Panc1 (cell line): ENCODE measurements at regions not wholly inside any gene's neighbourhood (a gene's known extent, or its start where the extent isn't known, plus 50 kb on each side); places are given as distances from the start of the nearest gene placed in this dataset.

Source experiments
- ATAC-seq: fragments of 200-7000 bp; cut with Tn5 transposase; 2 replicates; pipeline ENCODE4 v1.9.1; 2020; ENCODE audit warnings: mild to moderate bottlenecking, moderate library complexity
- BruUV-seq: library from RNA; stranded (reverse); fragments of 400-500 nt; replicated peaks from 2 replicates; lab custom pipeline; 2021; lab: Mats Ljungman, UMichigan
- CTCF ChIA-PET: fragments of 300-600 bp; sonication (Branson Sonifier 250); formaldehyde crosslinking; loops from one replicate; lab custom pipeline; 2022; ENCODE audit warnings: antibody characterized with exemption; lab: Charles Lee
- POLR2A ChIA-PET: fragments of 300-600 bp; sonication (Branson Sonifier 250); formaldehyde crosslinking; loops from one replicate; lab custom pipeline; 2022; ENCODE audit warnings: antibody characterized with exemption; lab: Charles Lee
- DNase-seq: peaks from one replicate; pipeline ENCODE4 v3.0.0-alpha.2; 2010; ENCODE audit warnings: low read depth, low spot score
- H3K27ac ChIP-seq: 2 replicates; pipeline ENCODE4 v1.5.1; 2011; ENCODE audit warnings: mild to moderate bottlenecking, low read length, inconsistent platforms
- H3K27me3 ChIP-seq: fragments of 200-500 bp; sonication (Bioruptor generic); 2 replicates; pipeline ENCODE4 v1.6.0; 2014; ENCODE audit warnings: low read length, inconsistent platforms; ENCODE audit not compliant: control insufficient read depth, insufficient read depth
- H3K36me3 ChIP-seq: fragments of 200-500 bp; sonication (Bioruptor generic); 2 replicates; pipeline ENCODE4 v1.5.1; 2014; ENCODE audit warnings: inconsistent platforms, mild to moderate bottlenecking, low read length, moderate library complexity; ENCODE audit not compliant: control insufficient read depth, insufficient read depth
- H3K4me1 ChIP-seq: 2 replicates; pipeline ENCODE4 v1.5.1; 2011; ENCODE audit warnings: inconsistent platforms, mild to moderate bottlenecking, low read length, moderate library complexity; ENCODE audit not compliant: control insufficient read depth, insufficient read depth
- H3K4me3 ChIP-seq, 2 experiments: 2 replicates each; pipeline ENCODE4 v1.5.1; 2011 to 2012; ENCODE audit warnings: low read depth in 2 of 2, low read length in 2 of 2, mild to moderate bottlenecking in 2 of 2, inconsistent platforms in 1 of 2, moderate library complexity in 1 of 2
- H3K9me3 ChIP-seq: fragments of 200-500 bp; sonication (Bioruptor generic); 2 replicates; pipeline ENCODE4 v1.5.1; 2014; ENCODE audit warnings: low read depth, mild to moderate bottlenecking, inconsistent platforms, low read length, moderate library complexity; ENCODE audit not compliant: control insufficient read depth, insufficient read depth
- POLR2AphosphoS5 ChIP-seq: IDR thresholded peaks from 2 replicates; pipeline ENCODE4 v1.6.1; 2012; ENCODE audit warnings: mild to moderate bottlenecking, low read depth, low read length, moderate library complexity
- SIN3A ChIP-seq: IDR thresholded peaks from 2 replicates; pipeline ENCODE4 v1.6.1; 2012; ENCODE audit warnings: low read depth, mild to moderate bottlenecking, low read length, moderate library complexity, borderline replicate concordance; ENCODE audit not compliant: insufficient read depth
- TCF7L2 ChIP-seq: IDR thresholded peaks from 2 replicates; pipeline ENCODE4 v1.6.1; 2011; ENCODE audit warnings: mild to moderate bottlenecking, low read depth, low read length, inconsistent platforms
- in situ Hi-C: cut with HindIII; loops from 2 replicates; pipeline ENCODE4 v1.10.0; 2016; ENCODE audit warnings: low sequenced_read_pairs, low pct_unique_long_range_greater_than_20kb
- intact Hi-C: fragments of 100-400 bp; cut with micrococcal nuclease; formaldehyde crosslinking; loops from one replicate; pipeline ENCODE4 v1.10.0; 2022; ENCODE audit not compliant: unreplicated experiment
- TF ChIP-seq, protein P1 (sequence below): fragments of 450-650 bp; IDR thresholded peaks from 2 replicates; pipeline ENCODE4 v1.5.1; 2017; ENCODE audit warnings: mild to moderate bottlenecking
- TF ChIP-seq, protein P2 (sequence below), 2 experiments: IDR thresholded peaks; 2 replicates each; pipeline ENCODE4 v1.6.1; 2011 to 2012; ENCODE audit warnings: low read depth in 2 of 2, control low read depth in 1 of 2, low read length in 1 of 2, mild to moderate bottlenecking in 1 of 2, moderate library complexity in 1 of 2; ENCODE audit not compliant: insufficient read depth in 1 of 2

DNA sequence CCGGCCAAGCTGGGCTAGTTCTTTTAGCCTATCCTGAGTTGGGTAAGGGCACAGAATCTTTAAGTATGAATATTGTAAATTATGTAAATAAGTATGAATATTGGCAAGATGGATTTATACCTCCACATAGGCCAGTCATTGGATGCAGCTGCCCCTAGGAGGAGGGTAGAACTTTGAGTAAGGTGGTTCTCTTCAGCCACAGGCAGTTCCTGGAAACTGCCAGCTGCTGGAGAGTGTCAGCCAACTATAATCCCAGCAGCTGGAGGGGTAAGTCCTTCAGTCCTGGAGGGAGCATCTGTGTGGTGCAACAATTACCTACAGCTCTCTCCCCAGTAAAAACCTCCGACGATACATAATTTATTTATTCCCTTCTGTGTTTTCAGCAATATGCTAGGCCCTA, 65.8 kb upstream of the TMPO start:
- in situ Hi-C loops (no loop called here), intact Hi-C loops (no loop called here)
- ChIA-PET POLR2A (no interaction called here), CTCF (no interaction called here)
- Histone ChIP-seq H3K4me3 (no peak overlapping the region), H3K9me3 (no peaks in the 10 kb centered on the region), H3K4me1 (no peaks in the 10 kb centered on the region), H3K36me3 (no peaks in the 10 kb centered on the region), H3K27me3 (peaks cover 10% of the 10 kb centered on the region; the same call in 1 of the 2 replicates), H3K27ac (no peak overlapping the region)
- DNase-seq (no peak), ATAC-seq (no peak)
- no TSS peak for BruUV-seq
- TF ChIP-seq POLR2AphosphoS5 (no peak), SIN3A (no peak), TCF7L2 (no peak)
- TF ChIP-seq, protein P1, sequence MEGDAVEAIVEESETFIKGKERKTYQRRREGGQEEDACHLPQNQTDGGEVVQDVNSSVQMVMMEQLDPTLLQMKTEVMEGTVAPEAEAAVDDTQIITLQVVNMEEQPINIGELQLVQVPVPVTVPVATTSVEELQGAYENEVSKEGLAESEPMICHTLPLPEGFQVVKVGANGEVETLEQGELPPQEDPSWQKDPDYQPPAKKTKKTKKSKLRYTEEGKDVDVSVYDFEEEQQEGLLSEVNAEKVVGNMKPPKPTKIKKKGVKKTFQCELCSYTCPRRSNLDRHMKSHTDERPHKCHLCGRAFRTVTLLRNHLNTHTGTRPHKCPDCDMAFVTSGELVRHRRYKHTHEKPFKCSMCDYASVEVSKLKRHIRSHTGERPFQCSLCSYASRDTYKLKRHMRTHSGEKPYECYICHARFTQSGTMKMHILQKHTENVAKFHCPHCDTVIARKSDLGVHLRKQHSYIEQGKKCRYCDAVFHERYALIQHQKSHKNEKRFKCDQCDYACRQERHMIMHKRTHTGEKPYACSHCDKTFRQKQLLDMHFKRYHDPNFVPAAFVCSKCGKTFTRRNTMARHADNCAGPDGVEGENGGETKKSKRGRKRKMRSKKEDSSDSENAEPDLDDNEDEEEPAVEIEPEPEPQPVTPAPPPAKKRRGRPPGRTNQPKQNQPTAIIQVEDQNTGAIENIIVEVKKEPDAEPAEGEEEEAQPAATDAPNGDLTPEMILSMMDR = no peak
- TF ChIP-seq, protein P2, sequence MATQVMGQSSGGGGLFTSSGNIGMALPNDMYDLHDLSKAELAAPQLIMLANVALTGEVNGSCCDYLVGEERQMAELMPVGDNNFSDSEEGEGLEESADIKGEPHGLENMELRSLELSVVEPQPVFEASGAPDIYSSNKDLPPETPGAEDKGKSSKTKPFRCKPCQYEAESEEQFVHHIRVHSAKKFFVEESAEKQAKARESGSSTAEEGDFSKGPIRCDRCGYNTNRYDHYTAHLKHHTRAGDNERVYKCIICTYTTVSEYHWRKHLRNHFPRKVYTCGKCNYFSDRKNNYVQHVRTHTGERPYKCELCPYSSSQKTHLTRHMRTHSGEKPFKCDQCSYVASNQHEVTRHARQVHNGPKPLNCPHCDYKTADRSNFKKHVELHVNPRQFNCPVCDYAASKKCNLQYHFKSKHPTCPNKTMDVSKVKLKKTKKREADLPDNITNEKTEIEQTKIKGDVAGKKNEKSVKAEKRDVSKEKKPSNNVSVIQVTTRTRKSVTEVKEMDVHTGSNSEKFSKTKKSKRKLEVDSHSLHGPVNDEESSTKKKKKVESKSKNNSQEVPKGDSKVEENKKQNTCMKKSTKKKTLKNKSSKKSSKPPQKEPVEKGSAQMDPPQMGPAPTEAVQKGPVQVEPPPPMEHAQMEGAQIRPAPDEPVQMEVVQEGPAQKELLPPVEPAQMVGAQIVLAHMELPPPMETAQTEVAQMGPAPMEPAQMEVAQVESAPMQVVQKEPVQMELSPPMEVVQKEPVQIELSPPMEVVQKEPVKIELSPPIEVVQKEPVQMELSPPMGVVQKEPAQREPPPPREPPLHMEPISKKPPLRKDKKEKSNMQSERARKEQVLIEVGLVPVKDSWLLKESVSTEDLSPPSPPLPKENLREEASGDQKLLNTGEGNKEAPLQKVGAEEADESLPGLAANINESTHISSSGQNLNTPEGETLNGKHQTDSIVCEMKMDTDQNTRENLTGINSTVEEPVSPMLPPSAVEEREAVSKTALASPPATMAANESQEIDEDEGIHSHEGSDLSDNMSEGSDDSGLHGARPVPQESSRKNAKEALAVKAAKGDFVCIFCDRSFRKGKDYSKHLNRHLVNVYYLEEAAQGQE (IDR thresholded peaks at IDR 0.05; ENCODE audit: insufficient read depth in 1 of 2, low read depth in 2 of 2, low read length in 1 of 2) = no peak

DNA sequence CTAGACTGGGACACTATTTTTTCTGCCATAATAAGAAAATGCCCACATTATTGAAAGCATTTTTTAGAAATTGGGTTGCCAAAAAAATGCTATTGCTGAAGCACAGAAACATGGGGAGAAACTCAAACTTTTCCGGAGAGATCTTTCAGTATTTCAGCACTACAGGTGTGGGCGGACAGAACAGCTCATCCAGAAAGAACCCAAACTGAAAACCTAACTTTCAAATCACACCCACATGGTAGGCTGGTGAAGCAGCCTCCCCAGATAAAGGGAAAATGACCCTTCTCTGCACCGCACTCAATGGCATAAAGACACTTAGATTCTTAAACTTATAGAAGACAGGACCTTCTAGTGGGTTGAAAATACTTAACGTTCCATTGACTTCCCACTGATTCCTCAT, 62.3 kb upstream of the TMPO start:
- H3K27me3 ChIP-seq = no peaks in the 10 kb centered on the region
- intact Hi-C loops = no loop called here
- BruUV-seq = no TSS peak
- ChIA-PET POLR2A (no interaction called here), CTCF (no interaction called here)
- in situ Hi-C loops = no loop called here
- no peak for TF ChIP-seq SIN3A
- TF ChIP-seq, protein P1 = no peak
- no peak for TF ChIP-seq POLR2AphosphoS5
- TF ChIP-seq, protein P2 (IDR thresholded peaks at IDR 0.05; ENCODE audit: insufficient read depth in 1 of 2, low read depth in 2 of 2, low read length in 1 of 2) = no peak
- no peak for TF ChIP-seq TCF7L2
- no peak overlapping the region for H3K4me3 ChIP-seq
- no peaks in the 10 kb centered on the region for H3K9me3 ChIP-seq
- ATAC-seq (no peak), DNase-seq (no peak)
- H3K27ac ChIP-seq = no peak overlapping the region
- H3K4me1 ChIP-seq = peaks cover 5% of the 10 kb centered on the region; the same call in 1 of the 2 replicates
- H3K36me3 ChIP-seq = no peaks in the 10 kb centered on the region
